OCI-LY3 (cell line): ENCODE measurements at regions not wholly inside any gene's neighbourhood (a gene's known extent, or its start where the extent isn't known, plus 50 kb on each side); places are given as distances from the start of the nearest gene placed in this dataset.

Experiments
- EZH2phosphoT487 ChIP-seq: fragments of 200-600 bp; shearing (Covaris generic); IDR thresholded peaks from 2 replicates; pipeline ENCODE4 v1.6.1; 2018; ENCODE audit warnings: antibody characterized with exemption, mixed run types, low read depth
- TF ChIP-seq, protein P1 (sequence below): fragments of 200-600, 300-600 bp; sonication (generic); IDR thresholded peaks from 2 replicates; pipeline ENCODE4 v1.5.1; 2014; ENCODE audit warnings: antibody characterized with exemption, low read length, low read depth

DNA sequence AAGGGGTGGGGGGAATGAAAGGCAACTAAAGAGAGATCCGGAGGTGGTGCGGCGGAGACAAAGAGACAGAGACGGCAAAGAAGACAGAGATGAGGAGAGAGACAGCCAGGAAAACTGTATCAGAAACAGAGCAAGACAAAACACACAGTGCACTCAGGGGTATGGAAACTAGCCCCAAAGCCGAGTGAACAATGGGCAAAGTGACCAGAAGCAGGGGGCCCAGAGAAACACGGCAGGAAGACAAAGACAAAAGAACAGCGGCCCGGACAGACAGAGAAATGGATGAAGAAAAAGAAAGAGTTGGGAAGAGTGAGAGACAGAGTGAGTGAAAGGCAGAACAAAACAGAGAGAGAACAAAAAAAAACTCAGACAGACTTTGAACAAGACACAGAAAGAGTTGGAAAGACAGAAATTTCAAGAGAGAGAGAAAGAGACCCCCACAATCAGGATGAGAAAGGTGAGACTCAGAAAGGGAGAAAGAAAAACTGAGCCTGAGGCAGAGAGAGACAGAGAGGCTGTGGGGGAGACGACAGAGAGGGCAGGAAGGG is 60.6 kb upstream of the PAX2 start:
- TF ChIP-seq, protein P1, sequence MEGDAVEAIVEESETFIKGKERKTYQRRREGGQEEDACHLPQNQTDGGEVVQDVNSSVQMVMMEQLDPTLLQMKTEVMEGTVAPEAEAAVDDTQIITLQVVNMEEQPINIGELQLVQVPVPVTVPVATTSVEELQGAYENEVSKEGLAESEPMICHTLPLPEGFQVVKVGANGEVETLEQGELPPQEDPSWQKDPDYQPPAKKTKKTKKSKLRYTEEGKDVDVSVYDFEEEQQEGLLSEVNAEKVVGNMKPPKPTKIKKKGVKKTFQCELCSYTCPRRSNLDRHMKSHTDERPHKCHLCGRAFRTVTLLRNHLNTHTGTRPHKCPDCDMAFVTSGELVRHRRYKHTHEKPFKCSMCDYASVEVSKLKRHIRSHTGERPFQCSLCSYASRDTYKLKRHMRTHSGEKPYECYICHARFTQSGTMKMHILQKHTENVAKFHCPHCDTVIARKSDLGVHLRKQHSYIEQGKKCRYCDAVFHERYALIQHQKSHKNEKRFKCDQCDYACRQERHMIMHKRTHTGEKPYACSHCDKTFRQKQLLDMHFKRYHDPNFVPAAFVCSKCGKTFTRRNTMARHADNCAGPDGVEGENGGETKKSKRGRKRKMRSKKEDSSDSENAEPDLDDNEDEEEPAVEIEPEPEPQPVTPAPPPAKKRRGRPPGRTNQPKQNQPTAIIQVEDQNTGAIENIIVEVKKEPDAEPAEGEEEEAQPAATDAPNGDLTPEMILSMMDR: no peak
- no peak for TF ChIP-seq EZH2phosphoT487
